MM.1S (cell line): ENCODE measurements at regions not wholly inside any gene's neighbourhood (a gene's known extent, or its start where the extent isn't known, plus 50 kb on each side); places are given as distances from the start of the nearest gene placed in this dataset.
A peak's percentile ranks its signal among the peaks of the same experiment; 100 is the strongest.

Source experiments
- DNase-seq: peaks from one replicate; pipeline ENCODE4 v3.0.0-alpha.2; 2015
- H2AFZ ChIP-seq: fragments of 300-600 bp; sonication (generic); 2 replicates; pipeline ENCODE4 v1.6.0; 2016; ENCODE audit warnings: antibody characterized with exemption, low read length
- H3F3A ChIP-seq: fragments of 300-600 bp; sonication (generic); 2 replicates; pipeline ENCODE4 v1.6.1; 2016; ENCODE audit warnings: mild to moderate bottlenecking, antibody characterized with exemption, low read length, moderate library complexity, mixed read lengths; ENCODE audit not compliant: insufficient read depth
- H3K27ac ChIP-seq: fragments of 300-600 bp; sonication (generic); 2 replicates; pipeline ENCODE4 v1.5.1; 2016; ENCODE audit warnings: mild to moderate bottlenecking, low read length
- H3K27me3 ChIP-seq: fragments of 300-600 bp; sonication (generic); replicated peaks from 2 replicates; pipeline ENCODE4 v1.6.0; 2016; ENCODE audit warnings: low read length; ENCODE audit not compliant: insufficient read depth
- H3K36me3 ChIP-seq: fragments of 300-600 bp; sonication (generic); replicated peaks from 2 replicates; pipeline ENCODE4 v1.6.1; 2016; ENCODE audit warnings: mild to moderate bottlenecking, low read length, mixed read lengths; ENCODE audit not compliant: insufficient read depth
- H3K4me1 ChIP-seq: fragments of 300-600 bp; sonication (generic); 2 replicates; pipeline ENCODE4 v1.6.1; 2016; ENCODE audit warnings: low read length, mixed read lengths
- H3K4me2 ChIP-seq: fragments of 300-600 bp; sonication (generic); 2 replicates; pipeline ENCODE4 v1.6.0; 2016; ENCODE audit warnings: low read depth, low read length
- H3K4me3 ChIP-seq: fragments of 300-600 bp; sonication (generic); 2 replicates; pipeline ENCODE4 v1.5.1; 2016; ENCODE audit warnings: low read length, mixed read lengths
- H3K79me2 ChIP-seq: fragments of 300-600 bp; sonication (generic); 2 replicates; pipeline ENCODE4 v1.6.1; 2016; ENCODE audit warnings: mixed run types, low read length, mixed read lengths
- H3K9ac ChIP-seq: fragments of 300-600 bp; sonication (generic); 2 replicates; pipeline ENCODE4 v1.6.1; 2016; ENCODE audit warnings: low read length, mixed read lengths
- H3K9me2 ChIP-seq: fragments of 300-600 bp; sonication (generic); replicated peaks from 2 replicates; pipeline ENCODE4 v1.6.1; 2016; ENCODE audit warnings: mild to moderate bottlenecking, low read length, mixed read lengths; ENCODE audit not compliant: insufficient read depth
- H3K9me3 ChIP-seq: fragments of 300-600 bp; sonication (generic); replicated peaks from 2 replicates; pipeline ENCODE4 v1.6.1; 2016; ENCODE audit warnings: mild to moderate bottlenecking, low read length, mixed read lengths; ENCODE audit not compliant: insufficient read depth
- H4K20me1 ChIP-seq: fragments of 300-600 bp; sonication (generic); 2 replicates; pipeline ENCODE4 v1.6.1; 2016; ENCODE audit warnings: mild to moderate bottlenecking, low read length, moderate library complexity, mixed read lengths; ENCODE audit not compliant: insufficient read depth
- EZH2 ChIP-seq: fragments of 300-600 bp; sonication (generic); optimal IDR thresholded peaks from 2 replicates; pipeline ENCODE3; 2017; ENCODE audit warnings: low read depth, mild to moderate bottlenecking, antibody characterized with exemption, low read length, mixed read lengths
- EZH2phosphoT487 ChIP-seq: fragments of 300-600 bp; sonication (generic); IDR thresholded peaks from 2 replicates; pipeline ENCODE4 v1.6.1; 2018; ENCODE audit warnings: antibody characterized with exemption, low read length
- TF ChIP-seq, protein P1 (sequence below): fragments of 300-600 bp; sonication (generic); IDR thresholded peaks from 2 replicates; pipeline ENCODE4 v1.5.1; 2016; ENCODE audit warnings: antibody characterized with exemption, low read length, mixed read lengths

DNA sequence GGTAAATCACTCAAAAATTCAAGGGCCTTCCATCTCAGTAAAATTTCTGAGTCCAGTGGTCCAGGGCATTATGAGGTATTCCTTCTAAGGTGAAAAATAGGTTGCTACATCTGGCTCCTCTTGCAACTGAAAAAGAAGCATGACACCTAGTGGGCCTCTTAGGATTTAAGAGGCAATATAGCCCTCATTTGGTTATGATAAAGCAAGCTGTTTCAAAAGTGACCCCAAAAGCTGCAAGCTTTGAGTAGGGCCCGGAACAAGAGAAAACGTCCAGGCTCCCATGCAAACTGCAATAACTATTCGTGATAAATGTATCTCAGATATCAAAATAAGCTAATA is 1910.2 kb upstream of the PRR20A start:
- Histone ChIP-seq H4K20me1 (no peaks in the 10 kb centered on the region), H3K36me3 (no peaks in the 10 kb centered on the region), H2AFZ (no peak overlapping the region), H3K9me2 (no peaks in the 10 kb centered on the region), H3K4me3 (no peak overlapping the region), H3K4me1 (no peaks in the 10 kb centered on the region), H3K9me3 (no peaks in the 10 kb centered on the region), H3K27me3 (no peaks in the 10 kb centered on the region), H3K27ac (no peak overlapping the region), H3K9ac (no peak overlapping the region), H3K79me2 (no peaks in the 10 kb centered on the region), H3K4me2 (no peak overlapping the region), H3F3A (no peaks in the 10 kb centered on the region)
- no peak for DNase-seq
- TF ChIP-seq, protein P1, sequence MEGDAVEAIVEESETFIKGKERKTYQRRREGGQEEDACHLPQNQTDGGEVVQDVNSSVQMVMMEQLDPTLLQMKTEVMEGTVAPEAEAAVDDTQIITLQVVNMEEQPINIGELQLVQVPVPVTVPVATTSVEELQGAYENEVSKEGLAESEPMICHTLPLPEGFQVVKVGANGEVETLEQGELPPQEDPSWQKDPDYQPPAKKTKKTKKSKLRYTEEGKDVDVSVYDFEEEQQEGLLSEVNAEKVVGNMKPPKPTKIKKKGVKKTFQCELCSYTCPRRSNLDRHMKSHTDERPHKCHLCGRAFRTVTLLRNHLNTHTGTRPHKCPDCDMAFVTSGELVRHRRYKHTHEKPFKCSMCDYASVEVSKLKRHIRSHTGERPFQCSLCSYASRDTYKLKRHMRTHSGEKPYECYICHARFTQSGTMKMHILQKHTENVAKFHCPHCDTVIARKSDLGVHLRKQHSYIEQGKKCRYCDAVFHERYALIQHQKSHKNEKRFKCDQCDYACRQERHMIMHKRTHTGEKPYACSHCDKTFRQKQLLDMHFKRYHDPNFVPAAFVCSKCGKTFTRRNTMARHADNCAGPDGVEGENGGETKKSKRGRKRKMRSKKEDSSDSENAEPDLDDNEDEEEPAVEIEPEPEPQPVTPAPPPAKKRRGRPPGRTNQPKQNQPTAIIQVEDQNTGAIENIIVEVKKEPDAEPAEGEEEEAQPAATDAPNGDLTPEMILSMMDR: no peak
- TF ChIP-seq EZH2phosphoT487 (no peak), EZH2 (no peak)

GRCh38 chr13:55234311-55234710 is 1906.4 kb upstream of the PRR20A start:
- Histone ChIP-seq H3K9me2 (no peaks in the 10 kb centered on the region), H3K4me2 (no peak overlapping the region), H3K27me3 (no peaks in the 10 kb centered on the region), H3K36me3 (no peaks in the 10 kb centered on the region), H3K27ac (no peak overlapping the region), H3K79me2 (no peaks in the 10 kb centered on the region), H3K9me3 (no peaks in the 10 kb centered on the region), H3K9ac (no peak overlapping the region), H3K4me3 (no peak overlapping the region), H2AFZ (no peak overlapping the region), H4K20me1 (no peaks in the 10 kb centered on the region), H3K4me1 (no peaks in the 10 kb centered on the region), H3F3A (no peaks in the 10 kb centered on the region)
- TF ChIP-seq, protein P1: no peak
- no peak for TF ChIP-seq EZH2
- DNase-seq: no peak

DNA sequence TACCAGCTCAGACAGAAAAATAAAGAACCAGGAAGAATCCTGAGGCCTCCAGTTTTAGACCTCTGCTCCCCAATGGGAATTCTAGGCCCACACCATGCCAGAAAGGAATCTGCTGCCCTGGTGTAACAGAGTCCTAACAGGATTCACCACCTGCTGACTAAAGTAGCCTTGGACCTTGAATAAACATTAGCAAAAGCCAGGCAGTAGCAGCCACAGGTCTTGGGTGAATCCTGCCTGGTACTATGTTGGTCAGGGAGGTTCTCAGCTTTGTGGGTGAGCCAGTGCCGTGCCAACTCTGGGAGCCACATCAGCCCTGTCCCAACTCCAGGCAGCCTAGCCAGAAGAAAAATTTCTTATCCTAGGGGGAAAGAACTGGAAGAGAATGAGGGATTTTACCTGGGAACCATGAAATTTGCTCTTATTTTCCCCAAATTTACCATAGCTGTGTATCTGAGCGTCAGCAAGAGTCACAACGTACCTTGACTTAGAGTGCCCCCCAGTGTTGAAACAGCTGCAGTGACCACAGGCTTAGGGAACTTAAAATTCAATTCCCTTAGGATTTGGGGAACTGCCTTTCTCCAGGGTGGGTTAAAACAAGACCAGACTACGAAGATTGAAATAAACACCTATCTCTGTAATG is 1895.6 kb upstream of the PRR20A start:
- H4K20me1 ChIP-seq: no peaks in the 10 kb centered on the region
- H3F3A ChIP-seq: no peaks in the 10 kb centered on the region
- TF ChIP-seq, protein P1: peak; percentile 50
- TF ChIP-seq EZH2phosphoT487 (no peak), EZH2 (no peak)
- no peaks in the 10 kb centered on the region for H3K79me2 ChIP-seq
- no peak overlapping the region for H3K4me3 ChIP-seq
- H3K4me1 ChIP-seq: no peaks in the 10 kb centered on the region
- no peak overlapping the region for H2AFZ ChIP-seq
- H3K9ac ChIP-seq: no peak overlapping the region
- H3K27ac ChIP-seq: no peak overlapping the region
- no peak for DNase-seq
- H3K27me3 ChIP-seq: no peaks in the 10 kb centered on the region
- H3K9me3 ChIP-seq: no peaks in the 10 kb centered on the region
- no peak overlapping the region for H3K4me2 ChIP-seq
- H3K9me2 ChIP-seq: no peaks in the 10 kb centered on the region
- no peaks in the 10 kb centered on the region for H3K36me3 ChIP-seq
